Lung (tissue), 11 donors: ENCODE measurements at regions not wholly inside any gene's neighbourhood (a gene's known extent, or its start where the extent isn't known, plus 50 kb on each side); places are given as distances from the start of the nearest gene placed in this dataset.

Source experiments
- ATAC-seq: fragments of 200-7000 bp; cut with Tn5 transposase; one replicate; pipeline ENCODE4 v1.9.1; 2020; ENCODE audit warnings: moderate number of reproducible peaks; ENCODE audit not compliant: insufficient read depth, low FRiP score
- DNase-seq, 3 donors: peaks; one replicate each; pipeline ENCODE4 v3.0.0-alpha.2; 2013 to 2017
- H3K27ac ChIP-seq, 2 donors: one replicate each; pipeline ENCODE4 v1.5.1; 2013; ENCODE audit warnings: mild to moderate bottlenecking in 2 of 2, moderate library complexity in 2 of 2, control low read depth in 1 of 2, inconsistent platforms in 1 of 2, low read depth in 1 of 2, low read length in 1 of 2
- H3K27me3 ChIP-seq, 3 donors: one replicate each; pipeline ENCODE4 v1.5.1; 2013; ENCODE audit warnings: low read length in 2 of 3; ENCODE audit not compliant: control insufficient read depth in 3 of 3, insufficient read depth in 3 of 3
- H3K36me3 ChIP-seq, 4 donors: one replicate each; pipeline ENCODE4 v1.5.1; 2013; ENCODE audit warnings: low read length in 4 of 4, mild to moderate bottlenecking in 1 of 4, moderate library complexity in 1 of 4; ENCODE audit not compliant: control insufficient read depth in 4 of 4, insufficient read depth in 4 of 4
- H3K4me1 ChIP-seq, 5 donors: one replicate each; pipeline ENCODE4 v1.5.1; 2013; ENCODE audit warnings: low read length in 5 of 5, mild to moderate bottlenecking in 2 of 5, moderate library complexity in 1 of 5; ENCODE audit not compliant: control insufficient read depth in 5 of 5, insufficient read depth in 5 of 5
- H3K4me3 ChIP-seq: one replicate; pipeline ENCODE4 v1.5.1; 2013; ENCODE audit warnings: mild to moderate bottlenecking, control low read depth, moderate library complexity
- H3K9ac ChIP-seq, 2 donors: one replicate each; pipeline ENCODE4 v1.5.1; 2013; ENCODE audit warnings: low read length in 2 of 2, control low read depth in 1 of 2; ENCODE audit not compliant: insufficient read depth in 1 of 2
- H3K9me3 ChIP-seq, 4 donors: one replicate each; pipeline ENCODE4 v1.5.1; 2013; ENCODE audit warnings: low read length in 3 of 4, mild to moderate bottlenecking in 1 of 4, moderate library complexity in 1 of 4; ENCODE audit not compliant: control insufficient read depth in 4 of 4, insufficient read depth in 3 of 4
- CTCF ChIP-seq: IDR thresholded peaks from 2 replicates; pipeline ENCODE4 v1.5.1; 2012; ENCODE audit warnings: mild to moderate bottlenecking; ENCODE audit errors: control extremely low read depth, extremely low read depth
- WGBS, 2 donors: extraction: QIAGEN DNeasy Blood & Tissue Kit; methylation state at CpG; one replicate each; pipeline ENCODE4 v1.1.7; 2013; 5-methylcytosine and 5-hydroxymethylcytosine counted together
- donor health status: control.
- donor health status: control.
- donor health status: Bipolar disorder and iron deficiency.
- donor health status: healthy.
- donor health status: DM: yes; HTN: yes; CAD: no.

DNA sequence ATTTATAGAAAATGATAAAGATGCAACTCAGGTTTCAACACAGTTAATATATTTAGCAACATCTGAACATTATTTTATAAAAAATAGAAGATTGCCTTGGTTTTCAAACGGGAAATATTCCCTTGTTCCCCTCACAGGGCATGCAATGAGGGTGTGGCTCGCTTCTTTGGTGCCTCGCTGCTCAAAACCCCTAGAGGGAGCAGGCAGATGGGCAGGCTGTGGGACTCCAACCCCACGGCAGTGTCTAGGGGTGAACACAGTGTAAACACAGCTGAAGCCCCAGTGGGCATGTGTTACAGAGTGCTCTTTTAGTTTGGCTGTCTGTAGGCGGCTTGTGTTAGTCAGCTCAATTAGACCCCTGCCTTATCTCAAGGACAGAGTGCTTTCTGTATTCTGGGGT, 560.8 kb upstream of the IMPG1 start:
- ATAC-seq, result no peak
- no peaks in the 10 kb centered on the region for H3K4me1 ChIP-seq

DNA sequence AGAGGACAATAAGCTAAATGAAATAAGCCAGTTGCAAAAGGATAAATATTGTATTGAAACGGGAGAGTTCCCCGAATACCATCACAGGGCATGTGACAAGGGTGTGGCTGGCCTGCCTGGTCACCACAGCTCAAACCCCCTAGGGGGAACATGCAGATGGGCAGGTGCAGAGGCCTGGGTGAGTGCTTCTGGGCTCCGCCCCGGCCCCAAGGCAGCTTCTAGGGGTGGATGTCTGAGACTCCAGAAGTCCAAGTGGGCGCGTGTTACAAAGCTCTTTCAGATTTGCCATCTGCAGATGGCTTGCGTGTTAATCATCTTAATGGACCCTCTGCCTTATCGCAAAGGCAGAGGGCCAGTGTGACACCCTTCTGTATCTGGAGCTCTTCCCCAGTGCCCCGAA, 559.2 kb upstream of the IMPG1 start:
- no peak for ATAC-seq
- Histone ChIP-seq H3K4me1 (no peaks in the 10 kb centered on the region), H3K36me3 (no peaks in the 10 kb centered on the region), H3K27me3 (no peaks in the 10 kb centered on the region), H3K9ac (no peak overlapping the region), H3K27ac (no peak overlapping the region), H3K9me3 (peaks cover 0 to 6% (median 0%) of the 10 kb centered on the region in 4 donors), H3K4me3 (no peak overlapping the region)
- no peak for TF ChIP-seq CTCF
- 87 to 95% methylated on average over 9 of the region's 9 CpGs for WGBS, 2 donors
- DNase-seq, result no peak

More for the DNA sequence above, 560.8 kb upstream of the IMPG1 start:
- TF ChIP-seq CTCF, result no peak
- H3K9me3 ChIP-seq, result peaks cover 0 to 6% (median 0%) of the 10 kb centered on the region in 4 donors
- no peak overlapping the region for H3K4me3 ChIP-seq
- 58 to 72% methylated on average over 5 of the region's 5 CpGs for WGBS, 2 donors
- no peak overlapping the region for H3K9ac ChIP-seq
- H3K27me3 ChIP-seq, result no peaks in the 10 kb centered on the region
- no peak for DNase-seq
- no peak overlapping the region for H3K27ac ChIP-seq
- no peaks in the 10 kb centered on the region for H3K36me3 ChIP-seq

DNA sequence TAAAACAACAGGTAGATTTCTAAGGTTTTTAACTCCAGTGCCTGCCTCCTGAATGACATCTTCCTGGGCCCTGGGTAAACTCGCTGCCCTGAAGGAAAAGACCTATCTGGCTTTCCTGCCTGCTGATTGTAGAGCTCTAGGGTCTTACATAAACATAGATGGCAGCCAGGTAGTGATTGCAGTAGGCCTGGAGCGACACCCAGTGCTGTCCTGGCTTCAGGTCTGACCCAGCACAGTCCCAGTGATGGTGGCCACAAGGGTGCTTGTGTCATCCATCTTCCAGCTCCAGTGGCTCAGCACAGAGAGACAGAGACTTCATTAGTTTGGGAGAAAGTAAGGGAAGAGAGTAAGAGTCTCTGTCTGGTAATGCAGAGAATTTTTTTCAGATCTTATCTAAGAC, 542.9 kb upstream of the IMPG1 start:
- no peaks in the 10 kb centered on the region for H3K4me1 ChIP-seq
- no peak overlapping the region for H3K27ac ChIP-seq
- no peaks in the 10 kb centered on the region for H3K27me3 ChIP-seq
- H3K36me3 ChIP-seq, result no peaks in the 10 kb centered on the region
- WGBS, 2 donors, result 59 to 74% methylated on average over 2 of the region's 2 CpGs
- no peak for TF ChIP-seq CTCF
- no peak for ATAC-seq
- H3K4me3 ChIP-seq, result no peak overlapping the region
- no peaks in the 10 kb centered on the region for H3K9me3 ChIP-seq
- H3K9ac ChIP-seq, result no peak overlapping the region
- no peak for DNase-seq

DNA sequence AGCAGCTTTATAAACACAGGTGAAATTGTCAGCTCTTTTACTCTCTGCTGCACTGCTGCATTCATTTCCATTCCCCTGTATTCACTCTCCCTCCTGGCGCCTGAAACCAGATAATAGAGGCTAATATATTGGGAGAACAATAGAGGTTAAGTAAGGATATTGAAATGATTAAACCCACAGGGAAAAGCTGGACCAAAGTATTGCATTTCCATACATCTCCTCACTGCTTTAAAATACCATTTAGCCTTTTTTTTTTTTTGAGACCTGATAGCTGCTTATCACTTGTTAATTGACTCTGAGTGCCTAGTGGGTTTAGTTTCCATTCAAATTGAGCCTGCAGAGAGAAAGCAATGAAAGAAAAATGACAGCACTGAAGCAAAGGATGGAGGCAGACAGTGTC, 540.5 kb upstream of the IMPG1 start:
- DNase-seq (no peak), ATAC-seq (no peak)
- WGBS, 2 donors, result 22 to 30% methylated on average over 1 of the region's 1 CpG
- no peaks in the 10 kb centered on the region for H3K36me3 ChIP-seq
- H3K4me3 ChIP-seq, result no peak overlapping the region
- H3K4me1 ChIP-seq, result no peaks in the 10 kb centered on the region
- H3K27ac ChIP-seq, result no peak overlapping the region
- no peak overlapping the region for H3K9ac ChIP-seq
- H3K9me3 ChIP-seq, result peaks cover 0 to 5% (median 0%) of the 10 kb centered on the region in 4 donors
- TF ChIP-seq CTCF, result no peak
- H3K27me3 ChIP-seq, result no peaks in the 10 kb centered on the region
